Tibial nerve (tissue), 4 donors: ENCODE measurements at regions not wholly inside any gene's neighbourhood (a gene's known extent, or its start where the extent isn't known, plus 50 kb on each side); places are given as distances from the start of the nearest gene placed in this dataset.

Experiments
- CTCF ChIP-seq, 5 experiments: fragments of 200-600 bp in 3 of 5; fragments of 450-650 bp in 2 of 5; sonication (generic) in 3 of 5; IDR thresholded peaks; one replicate each; pipeline ENCODE4 v1.5.1; 2016 to 2019; ENCODE audit warnings: antibody characterized with exemption in 5 of 5, mild to moderate bottlenecking in 3 of 5, moderate library complexity in 2 of 5
- EP300 ChIP-seq, 2 donors: sonication (generic); formaldehyde crosslinking; IDR thresholded peaks; one replicate each; pipeline ENCODE4 v1.6.1; 2017; ENCODE audit warnings: antibody characterized with exemption in 2 of 2, mild to moderate bottlenecking in 1 of 2
- POLR2A ChIP-seq, 2 donors: fragments of 450-650 bp; IDR thresholded peaks; one replicate each; pipeline ENCODE4 v1.6.1; 2017; ENCODE audit warnings: antibody characterized with exemption in 2 of 2, mild to moderate bottlenecking in 2 of 2, moderate library complexity in 2 of 2

- no peak for TF ChIP-seq CTCF (IDR thresholded peaks at IDR 0.05)
- TF ChIP-seq POLR2A (IDR thresholded peaks at IDR 0.05) = no peak
- no peak for TF ChIP-seq EP300 (IDR thresholded peaks at IDR 0.05)
These were observed 80.0 kb upstream of the TNR start for GRCh38 chr1:175823406-175823805.
